Adrenal gland (tissue), 9 donors: ENCODE measurements at regions not wholly inside any gene's neighbourhood (a gene's known extent, or its start where the extent isn't known, plus 50 kb on each side); places are given as distances from the start of the nearest gene placed in this dataset.

Experiments used
- DNase-seq, 7 donors: peaks; one replicate each; pipeline ENCODE4 v3.0.0-alpha.2; 2019 to 2020
- H3K27ac ChIP-seq, 5 donors: fragments of 200-600 bp; sonication (generic) in 4 of 5; 1 replicate in 3 of 5; 2 replicates in 2 of 5; pipeline versions ENCODE4 v1.5.1 to v1.8.0; 2016 to 2020; ENCODE audit warnings: mild to moderate bottlenecking in 1 of 5
- H3K27me3 ChIP-seq: fragments of 200-600 bp; 2 replicates; pipeline ENCODE4 v1.8.0; 2021
- H3K36me3 ChIP-seq, 2 donors: fragments of 200-600 bp; replicated peaks in 1 of 2; 1 replicate in 1 of 2; 2 replicates in 1 of 2; pipeline versions ENCODE4 v1.5.1 to v1.8.0; 2018 to 2022
- H3K4me1 ChIP-seq, 2 donors: fragments of 200-600 bp; replicated peaks in 1 of 2; 1 replicate in 1 of 2; 2 replicates in 1 of 2; pipeline versions ENCODE4 v1.5.1 to v1.8.0; 2018 to 2021
- H3K4me3 ChIP-seq, 4 donors: fragments of 200-600 bp; sonication (generic) in 3 of 4; one replicate each; pipeline ENCODE4 v1.5.1; 2016 to 2018
- H3K9me3 ChIP-seq, 3 donors: fragments of 200-600 bp; sonication (generic) in 1 of 3; replicated peaks in 1 of 3; 1 replicate in 2 of 3; 2 replicates in 1 of 3; pipeline versions ENCODE4 v1.5.1 to v1.8.0; 2016 to 2021
- CTCF ChIP-seq, 6 experiments: fragments of 450-650 bp in 4 of 6; fragments of 200-600 bp in 2 of 6; sonication (generic) in 1 of 6; IDR thresholded peaks; 1 replicate in 5 of 6; 2 replicates in 1 of 6; pipeline versions ENCODE4 v1.5.1 to v1.8.0; 2016 to 2021; ENCODE audit warnings: antibody characterized with exemption in 6 of 6, mild to moderate bottlenecking in 2 of 6, moderate library complexity in 1 of 6
- POLR2A ChIP-seq, 2 donors: fragments of 450-650 bp; IDR thresholded peaks; one replicate each; pipeline ENCODE4 v1.6.1; 2017; ENCODE audit warnings: antibody characterized with exemption in 2 of 2, mild to moderate bottlenecking in 2 of 2, moderate library complexity in 1 of 2
- whole genome bisulfite sequencing, 4 donors: extraction: QIAGEN DNeasy Blood & Tissue Kit in 2 of 4; methylation state at CpG; one replicate each; pipeline versions ENCODE4 v1.1.5 to v1.1.7; 2013 to 2017; 5-methylcytosine and 5-hydroxymethylcytosine counted together
- intact Hi-C, 2 donors: fragments of 100-400 bp; cut with DNase I; formaldehyde crosslinking; loops; one replicate each; pipeline versions ENCODE4 v1.14.1 to v1.15.0; 2022 to 2023
- donor health status: healthy with polysubstance abuse.
- donor health status: Bipolar disorder and iron deficiency.
- donor health status: DM: yes; HTN: yes; CAD: no.
- donor health status: DM: no; HTN: no; CAD: no.
- donor health status: DM: no; HTN: no; CAD: no.

GRCh38 chr1:96164053-96164452 is 557.5 kb upstream of the PTBP2 start:
- H3K4me1 ChIP-seq, result no peaks in the 10 kb centered on the region
- DNase-seq, result no peak
- H3K27ac ChIP-seq, result no peak overlapping the region
- intact Hi-C loops, result no loop called here
- 59 to 69% (median 63%) methylated on average over 4 of the region's 4 CpGs for whole genome bisulfite sequencing, 4 donors
- TF ChIP-seq POLR2A (IDR thresholded peaks at IDR 0.05), result no peak
- TF ChIP-seq CTCF (IDR thresholded peaks at IDR 0.05), result no peak
- no peaks in the 10 kb centered on the region for H3K36me3 ChIP-seq
- H3K9me3 ChIP-seq, result no peaks in the 10 kb centered on the region
- no peak overlapping the region for H3K4me3 ChIP-seq
- no peaks in the 10 kb centered on the region for H3K27me3 ChIP-seq

GRCh38 chr1:96178053-96178452 is 543.5 kb upstream of the PTBP2 start:
- 81 to 86% (median 85%) methylated on average over 8 of the region's 8 CpGs for WGBS, 4 donors
- DNase-seq, result no peak
- Histone ChIP-seq H3K4me3 (no peak overlapping the region), H3K4me1 (no peaks in the 10 kb centered on the region), H3K27ac (no peak overlapping the region), H3K36me3 (no peaks in the 10 kb centered on the region), H3K27me3 (no peaks in the 10 kb centered on the region), H3K9me3 (no peaks in the 10 kb centered on the region)
- intact Hi-C loops, result no loop called here
- TF ChIP-seq CTCF (IDR thresholded peaks at IDR 0.05), result no peak
- TF ChIP-seq POLR2A (IDR thresholded peaks at IDR 0.05), result no peak

GRCh38 chr1:96183485-96183884 is 538.1 kb upstream of the PTBP2 start:
- Histone ChIP-seq H3K4me1 (no peaks in the 10 kb centered on the region), H3K9me3 (no peaks in the 10 kb centered on the region), H3K27me3 (no peaks in the 10 kb centered on the region), H3K4me3 (no peak overlapping the region), H3K27ac (no peak overlapping the region), H3K36me3 (no peaks in the 10 kb centered on the region)
- TF ChIP-seq POLR2A (IDR thresholded peaks at IDR 0.05) (no peak), CTCF (IDR thresholded peaks at IDR 0.05) (no peak)
- WGBS, 4 donors, result 59 to 75% (median 66%) methylated on average over 2 of the region's 2 CpGs
- no peak for DNase-seq
- intact Hi-C loops, result no loop called here

GRCh38 chr1:96183928-96184327 is 537.7 kb upstream of the PTBP2 start:
- no peak for DNase-seq
- Histone ChIP-seq H3K27ac (no peak overlapping the region), H3K36me3 (no peaks in the 10 kb centered on the region), H3K4me3 (no peak overlapping the region), H3K9me3 (no peaks in the 10 kb centered on the region), H3K27me3 (no peaks in the 10 kb centered on the region), H3K4me1 (no peaks in the 10 kb centered on the region)
- TF ChIP-seq CTCF (IDR thresholded peaks at IDR 0.05) (no peak), POLR2A (IDR thresholded peaks at IDR 0.05) (no peak)
- intact Hi-C loops, result no loop called here
- WGBS, 4 donors, result 73 to 81% (median 74%) methylated on average over 6 of the region's 6 CpGs
